Muscle layer of duodenum (tissue), 2 donors: ENCODE measurements at regions not wholly inside any gene's neighbourhood (a gene's known extent, or its start where the extent isn't known, plus 50 kb on each side); places are given as distances from the start of the nearest gene placed in this dataset.

Experiments used
- H3K27ac ChIP-seq: one replicate; pipeline ENCODE4 v1.7.0; 2013; ENCODE audit warnings: mild to moderate bottlenecking, low read length
- H3K27me3 ChIP-seq: one replicate; pipeline ENCODE4 v1.7.0; 2013; ENCODE audit warnings: low read depth, mild to moderate bottlenecking, control low read depth, low read length
- H3K36me3 ChIP-seq, 2 donors: one replicate each; pipeline ENCODE4 v1.7.0; 2013; ENCODE audit warnings: low read length in 2 of 2, control low read depth in 1 of 2, mild to moderate bottlenecking in 1 of 2; ENCODE audit not compliant: insufficient read depth in 2 of 2, control insufficient read depth in 1 of 2
- H3K4me1 ChIP-seq, 2 donors: one replicate each; pipeline ENCODE4 v1.7.0; 2013; ENCODE audit warnings: low read length in 2 of 2, mild to moderate bottlenecking in 2 of 2, control low read depth in 1 of 2, moderate library complexity in 1 of 2; ENCODE audit not compliant: insufficient read depth in 2 of 2, control insufficient read depth in 1 of 2
- H3K4me3 ChIP-seq, 2 donors: one replicate each; pipeline ENCODE4 v1.7.0; 2013; ENCODE audit warnings: low read length in 2 of 2, low read depth in 1 of 2, mild to moderate bottlenecking in 1 of 2
- H3K9me3 ChIP-seq, 2 donors: one replicate each; pipeline ENCODE4 v1.7.0; 2013; ENCODE audit warnings: low read length in 2 of 2, control low read depth in 1 of 2, mild to moderate bottlenecking in 1 of 2; ENCODE audit not compliant: control insufficient read depth in 1 of 2
- donor health status: healthy.

GRCh38 chr2:71950256-71951082 is 197.2 kb downstream of the CYP26B1 start:
- no peak overlapping the region for H3K27ac ChIP-seq
- no peaks in the 10 kb centered on the region for H3K4me1 ChIP-seq
- no peaks in the 10 kb centered on the region for H3K36me3 ChIP-seq
- no peak overlapping the region for H3K4me3 ChIP-seq
- H3K27me3 ChIP-seq: no peaks in the 10 kb centered on the region
- H3K9me3 ChIP-seq: no peaks in the 10 kb centered on the region

DNA sequence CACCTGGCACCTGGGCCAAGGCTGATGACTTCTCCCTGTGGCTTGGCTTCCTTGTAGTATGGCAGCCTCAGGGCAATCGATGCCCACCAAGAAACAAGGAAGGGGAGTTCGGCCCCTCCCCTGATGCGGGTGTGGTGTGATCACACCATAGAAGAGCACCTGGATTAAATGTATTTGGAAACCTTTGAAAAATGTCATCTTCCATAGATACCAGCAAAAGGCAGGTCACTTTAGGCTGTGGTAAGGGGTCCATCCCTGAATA is 198.2 kb downstream of the CYP26B1 start:
- no peak overlapping the region for H3K27ac ChIP-seq
- no peaks in the 10 kb centered on the region for H3K9me3 ChIP-seq
- H3K4me1 ChIP-seq: no peaks in the 10 kb centered on the region
- H3K4me3 ChIP-seq: no peak overlapping the region
- no peaks in the 10 kb centered on the region for H3K36me3 ChIP-seq
- H3K27me3 ChIP-seq: no peaks in the 10 kb centered on the region

DNA sequence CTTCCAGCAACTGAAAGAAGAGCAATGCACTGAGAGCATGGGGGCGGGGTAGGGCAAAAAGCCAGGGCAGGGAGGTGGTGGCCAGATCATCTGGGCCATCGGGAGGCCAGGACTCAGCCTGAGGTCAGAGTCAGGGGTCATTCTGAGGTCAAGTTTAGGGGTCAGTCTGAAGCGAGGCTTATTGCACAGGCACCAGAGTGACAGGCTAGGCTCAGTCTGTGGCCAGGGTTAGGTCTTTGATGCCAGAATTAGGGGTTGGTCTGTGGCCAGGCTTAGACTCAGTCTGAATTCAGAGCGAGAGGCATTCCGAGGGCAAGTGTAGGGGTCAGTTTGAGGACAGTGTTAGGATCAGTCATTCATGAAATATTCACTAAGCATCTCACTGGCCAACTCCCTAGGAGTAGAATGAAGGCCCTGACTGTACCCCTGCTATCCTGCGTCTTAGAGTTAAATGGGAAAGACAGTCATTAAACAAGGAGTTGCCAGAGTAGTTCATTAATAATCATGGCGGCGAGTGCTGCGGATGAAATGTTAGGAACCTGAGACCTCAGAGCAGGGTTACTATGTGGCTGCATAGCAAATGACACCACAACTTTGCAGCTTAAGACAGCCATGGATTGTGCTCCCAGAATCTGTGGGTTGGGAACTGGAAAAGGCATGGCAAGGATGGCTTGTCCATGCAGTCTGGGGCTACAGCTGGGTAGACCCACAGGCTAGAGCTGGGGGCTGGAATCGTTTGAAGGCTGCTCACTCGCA is 198.7 kb downstream of the CYP26B1 start:
- no peak overlapping the region for H3K4me3 ChIP-seq
- H3K27me3 ChIP-seq: no peaks in the 10 kb centered on the region
- no peaks in the 10 kb centered on the region for H3K36me3 ChIP-seq
- no peak overlapping the region for H3K27ac ChIP-seq
- no peaks in the 10 kb centered on the region for H3K4me1 ChIP-seq
- H3K9me3 ChIP-seq: no peaks in the 10 kb centered on the region

GRCh38 chr2:71947809-71948208 is 199.9 kb downstream of the CYP26B1 start:
- H3K36me3 ChIP-seq: no peaks in the 10 kb centered on the region
- no peaks in the 10 kb centered on the region for H3K4me1 ChIP-seq
- H3K4me3 ChIP-seq: no peak overlapping the region
- H3K9me3 ChIP-seq: no peaks in the 10 kb centered on the region
- H3K27me3 ChIP-seq: no peaks in the 10 kb centered on the region
- no peak overlapping the region for H3K27ac ChIP-seq

DNA sequence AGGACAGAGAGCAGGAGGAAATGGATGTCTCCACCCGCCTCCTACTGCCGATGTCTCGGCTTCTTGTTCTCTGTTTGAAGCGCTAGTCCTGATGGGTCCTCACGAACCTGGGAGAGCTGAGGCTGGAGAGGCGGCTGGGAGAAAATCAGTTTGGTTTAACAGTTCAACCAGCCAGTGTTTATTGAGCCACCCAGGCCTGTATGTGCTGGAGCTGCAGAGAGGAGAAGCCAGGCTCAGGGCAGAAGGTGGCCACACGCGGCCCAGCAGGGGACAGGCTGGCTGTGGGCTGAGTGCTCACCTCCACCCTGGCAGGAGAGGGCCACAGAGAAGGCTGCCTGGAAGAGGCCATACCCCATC is 202.1 kb downstream of the CYP26B1 start:
- no peaks in the 10 kb centered on the region for H3K9me3 ChIP-seq
- no peak overlapping the region for H3K27ac ChIP-seq
- H3K4me1 ChIP-seq: no peaks in the 10 kb centered on the region
- no peaks in the 10 kb centered on the region for H3K36me3 ChIP-seq
- no peak overlapping the region for H3K4me3 ChIP-seq
- H3K27me3 ChIP-seq: no peaks in the 10 kb centered on the region

- no peaks in the 10 kb centered on the region for H3K9me3 ChIP-seq
- no peak overlapping the region for H3K27ac ChIP-seq
- no peak overlapping the region for H3K4me3 ChIP-seq
- H3K27me3 ChIP-seq: no peaks in the 10 kb centered on the region
- H3K4me1 ChIP-seq: peaks cover 0 to 3% of the 10 kb centered on the region in 2 donors
- H3K36me3 ChIP-seq: no peaks in the 10 kb centered on the region
These were observed 202.7 kb downstream of the CYP26B1 start for GRCh38 chr2:71944806-71945602.

DNA sequence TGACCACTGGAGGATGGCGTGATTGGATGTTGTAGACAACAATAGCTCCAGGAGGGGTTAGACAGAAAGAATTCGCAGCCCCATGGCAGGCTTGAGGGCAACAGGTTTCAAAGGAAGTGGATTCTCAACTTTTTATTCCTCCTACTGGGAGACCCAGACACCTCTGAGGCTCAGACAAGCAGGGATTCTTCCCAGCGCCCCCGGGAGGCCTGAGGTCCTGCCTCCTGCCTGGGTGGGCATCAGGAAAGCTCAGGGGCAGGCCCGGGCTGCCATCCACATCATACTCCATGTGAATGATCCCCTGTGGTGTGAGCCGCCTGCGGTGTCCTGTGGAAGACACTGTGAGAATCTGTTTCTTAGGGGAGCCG is 203.5 kb downstream of the CYP26B1 start:
- peaks cover 0 to 3% of the 10 kb centered on the region in 2 donors for H3K4me1 ChIP-seq
- H3K27me3 ChIP-seq: no peaks in the 10 kb centered on the region
- H3K27ac ChIP-seq: no peak overlapping the region
- no peak overlapping the region for H3K4me3 ChIP-seq
- H3K36me3 ChIP-seq: no peaks in the 10 kb centered on the region
- no peaks in the 10 kb centered on the region for H3K9me3 ChIP-seq

- H3K9me3 ChIP-seq: no peaks in the 10 kb centered on the region
- no peak overlapping the region for H3K27ac ChIP-seq
- H3K36me3 ChIP-seq: no peaks in the 10 kb centered on the region
- H3K27me3 ChIP-seq: no peaks in the 10 kb centered on the region
- H3K4me1 ChIP-seq: peaks cover 0 to 3% of the 10 kb centered on the region in 2 donors
- H3K4me3 ChIP-seq: no peak overlapping the region
These were observed 204.2 kb downstream of the CYP26B1 start for GRCh38 chr2:71943238-71944182.

GRCh38 chr2:71941726-71942525 is 205.7 kb downstream of the CYP26B1 start:
- Histone ChIP-seq H3K27ac (no peak overlapping the region), H3K9me3 (no peaks in the 10 kb centered on the region), H3K4me3 (no peak overlapping the region), H3K4me1 (peaks cover 0 to 3% of the 10 kb centered on the region in 2 donors), H3K36me3 (no peaks in the 10 kb centered on the region), H3K27me3 (no peaks in the 10 kb centered on the region)

DNA sequence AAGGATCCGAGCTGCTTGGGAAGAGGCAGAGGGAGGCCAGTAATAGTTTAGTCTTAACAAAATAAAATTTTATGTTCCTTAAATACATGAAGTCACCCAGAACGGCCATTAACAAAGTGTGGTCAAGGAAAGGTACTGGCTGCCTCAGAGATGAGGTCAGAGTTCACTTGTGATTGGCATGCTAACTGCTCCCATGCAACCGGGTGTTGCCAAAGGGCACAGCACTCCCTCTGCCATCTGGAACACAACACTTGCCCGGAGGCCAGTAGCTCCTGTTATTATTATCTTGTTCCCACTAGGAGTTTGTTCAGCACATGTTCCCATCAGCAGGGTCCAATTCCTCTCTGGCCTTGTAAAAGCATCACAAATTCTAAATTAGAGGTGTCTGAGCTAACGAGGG is 207.0 kb downstream of the CYP26B1 start:
- no peak overlapping the region for H3K4me3 ChIP-seq
- H3K4me1 ChIP-seq: peaks cover 0 to 3% of the 10 kb centered on the region in 2 donors
- H3K27ac ChIP-seq: no peak overlapping the region

More for the DNA sequence above, 207.0 kb downstream of the CYP26B1 start:
- no peaks in the 10 kb centered on the region for H3K27me3 ChIP-seq
- H3K9me3 ChIP-seq: no peaks in the 10 kb centered on the region
- no peaks in the 10 kb centered on the region for H3K36me3 ChIP-seq
